Activated T-helper 1 cell treated with anti-CD3 and anti-CD28 coated beads, Interleukin-12 subunit alpha, Interleukin-12 subunit beta, Interleukin-2, Interleukin-4 antibody, amounts not matched to agents 30 ng/mL and 10 ng/mL and 1 ng/mL, durations not matched to agents 14 hours and 24 hours and 36 hours (primary cell): ENCODE measurements at regions not wholly inside any gene's neighbourhood (a gene's known extent, or its start where the extent isn't known, plus 50 kb on each side); places are given as distances from the start of the nearest gene placed in this dataset.

ENCODE experiments used
- DNase-seq: peaks from one replicate; pipeline ENCODE4 v3.0.0; 2021; ENCODE audit warnings: low spot score
- H3K27ac Mint-ChIP-seq: one replicate; pipeline ENCODE4 v1.8.0; 2021; ENCODE audit warnings: mild to moderate bottlenecking, mixed read lengths
- H3K27me3 Mint-ChIP-seq: one replicate; pipeline ENCODE4 v1.8.0; 2022; ENCODE audit warnings: mild to moderate bottlenecking, moderate library complexity, mixed read lengths; ENCODE audit not compliant: insufficient read depth
- H3K36me3 Mint-ChIP-seq: one replicate; pipeline ENCODE4 v1.8.0; 2021; ENCODE audit warnings: low read depth, mixed read lengths
- H3K4me1 Mint-ChIP-seq: one replicate; pipeline ENCODE4 v1.8.0; 2021; ENCODE audit warnings: low read depth, mixed read lengths
- H3K4me3 Mint-ChIP-seq: one replicate; pipeline ENCODE4 v1.8.0; 2021; ENCODE audit warnings: mild to moderate bottlenecking, moderate library complexity, mixed read lengths
- H3K9me3 Mint-ChIP-seq: one replicate; pipeline ENCODE4 v1.8.0; 2021; ENCODE audit warnings: mixed read lengths
- intact Hi-C: fragments of 100-400 bp; cut with micrococcal nuclease; formaldehyde crosslinking; loops from one replicate; pipeline ENCODE4 v1.15.1; 2024

DNA sequence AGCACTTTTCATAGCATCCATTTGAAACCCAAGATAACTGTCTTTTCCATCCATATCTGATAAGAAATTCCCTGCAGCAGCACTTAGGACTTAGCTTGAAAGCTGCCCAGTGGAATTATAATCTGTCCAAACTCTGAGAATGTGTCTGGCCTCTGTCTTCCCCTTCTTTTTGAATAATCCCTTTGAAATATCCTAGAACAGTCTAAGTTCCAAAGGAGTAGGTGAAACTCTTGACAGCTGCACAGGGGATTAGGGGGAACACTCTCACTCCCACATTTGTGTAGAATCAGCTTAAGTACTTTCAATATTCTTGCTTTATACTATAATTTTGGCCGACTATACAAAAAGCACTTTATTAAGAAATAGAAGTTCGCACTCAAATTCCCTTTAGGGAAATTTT is 157.7 kb downstream of the PAPSS1 start:
- DNase-seq, result no peak
- H3K27ac Mint-ChIP-seq, result no peak overlapping the region
- H3K36me3 Mint-ChIP-seq, result no peaks in the 10 kb centered on the region
- peaks cover 4% of the 10 kb centered on the region for H3K27me3 Mint-ChIP-seq
- intact Hi-C loops, result no loop called here
- H3K4me3 Mint-ChIP-seq, result no peak overlapping the region
- H3K9me3 Mint-ChIP-seq, result no peaks in the 10 kb centered on the region
- no peaks in the 10 kb centered on the region for H3K4me1 Mint-ChIP-seq

DNA sequence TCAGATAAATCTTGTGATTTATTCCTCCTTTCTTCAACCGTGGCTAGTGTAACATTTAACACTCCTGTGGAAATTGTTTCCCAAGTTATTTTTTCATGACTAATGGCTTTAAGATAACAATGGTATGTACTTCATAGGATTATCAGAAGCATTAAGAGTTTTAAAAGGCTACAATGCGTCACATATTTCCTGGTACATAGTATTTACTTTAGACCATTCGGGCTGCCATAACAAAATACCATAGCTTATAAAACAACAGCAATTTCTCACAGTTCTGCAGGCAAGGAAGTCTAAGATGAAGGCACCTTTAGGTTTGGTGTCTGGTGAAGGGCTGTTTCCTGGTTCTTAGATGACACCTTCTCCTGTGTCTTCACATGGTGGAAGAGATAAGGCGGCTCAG is 158.6 kb downstream of the PAPSS1 start:
- no peaks in the 10 kb centered on the region for H3K9me3 Mint-ChIP-seq
- no peak for DNase-seq
- H3K36me3 Mint-ChIP-seq, result no peaks in the 10 kb centered on the region
- no peak overlapping the region for H3K4me3 Mint-ChIP-seq
- H3K27ac Mint-ChIP-seq, result no peak overlapping the region
- peaks cover 4% of the 10 kb centered on the region for H3K27me3 Mint-ChIP-seq
- intact Hi-C loops, result no loop called here
- no peaks in the 10 kb centered on the region for H3K4me1 Mint-ChIP-seq

DNA sequence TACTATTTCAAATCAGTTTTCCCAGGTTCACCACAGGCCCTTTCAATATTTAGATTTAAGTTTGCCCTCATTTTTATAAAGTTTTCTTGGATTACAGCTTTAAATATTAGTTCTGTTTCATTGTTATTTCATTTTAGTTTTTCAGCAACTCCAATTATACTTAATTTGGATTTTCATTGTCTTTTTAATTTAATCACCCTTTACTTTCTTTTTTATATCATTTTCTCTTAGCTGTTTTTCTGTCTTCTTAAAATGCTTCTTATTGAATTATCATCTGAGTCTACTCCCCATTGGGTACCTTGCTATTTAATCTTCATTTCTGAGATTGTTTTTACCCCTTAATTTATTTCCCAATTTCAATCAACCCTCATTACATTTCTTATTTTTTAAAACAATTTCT is 160.4 kb downstream of the PAPSS1 start:
- DNase-seq, result no peak
- H3K36me3 Mint-ChIP-seq, result no peaks in the 10 kb centered on the region
- H3K27ac Mint-ChIP-seq, result no peak overlapping the region
- no peak overlapping the region for H3K4me3 Mint-ChIP-seq
- peaks cover 1% of the 10 kb centered on the region for H3K9me3 Mint-ChIP-seq
- peaks cover 6% of the 10 kb centered on the region for H3K27me3 Mint-ChIP-seq
- H3K4me1 Mint-ChIP-seq, result no peaks in the 10 kb centered on the region
- intact Hi-C loops, result loop anchor here (5.0 kb wide), 1 partner anchor 163 kb away; the partner anchor contains the start of gene PAPSS1

DNA sequence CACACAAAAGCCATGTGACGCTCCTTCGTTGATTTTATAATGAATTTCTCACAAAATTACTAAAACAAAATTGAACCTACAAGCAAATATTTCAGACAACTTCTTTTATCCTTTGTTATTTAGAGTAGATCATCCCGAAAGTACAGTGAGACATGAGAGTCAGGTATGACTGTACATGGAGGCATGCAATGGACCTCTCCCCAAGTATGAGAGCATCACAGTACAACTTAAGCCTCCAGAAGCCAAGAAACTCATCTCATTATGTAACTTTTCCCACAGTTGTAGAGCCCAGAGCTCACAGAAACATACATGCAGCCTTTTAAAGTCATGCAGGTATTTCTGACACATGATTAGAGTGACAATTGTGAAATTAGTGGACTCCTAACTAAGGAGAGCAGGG is 167.7 kb downstream of the PAPSS1 start:
- Mint-ChIP-seq H3K36me3 (no peaks in the 10 kb centered on the region), H3K27ac (no peak overlapping the region), H3K4me1 (no peaks in the 10 kb centered on the region), H3K4me3 (no peak overlapping the region), H3K9me3 (peaks cover 3% of the 10 kb centered on the region), H3K27me3 (peaks cover 5% of the 10 kb centered on the region)
- intact Hi-C loops, result no loop called here
- no peak for DNase-seq

DNA sequence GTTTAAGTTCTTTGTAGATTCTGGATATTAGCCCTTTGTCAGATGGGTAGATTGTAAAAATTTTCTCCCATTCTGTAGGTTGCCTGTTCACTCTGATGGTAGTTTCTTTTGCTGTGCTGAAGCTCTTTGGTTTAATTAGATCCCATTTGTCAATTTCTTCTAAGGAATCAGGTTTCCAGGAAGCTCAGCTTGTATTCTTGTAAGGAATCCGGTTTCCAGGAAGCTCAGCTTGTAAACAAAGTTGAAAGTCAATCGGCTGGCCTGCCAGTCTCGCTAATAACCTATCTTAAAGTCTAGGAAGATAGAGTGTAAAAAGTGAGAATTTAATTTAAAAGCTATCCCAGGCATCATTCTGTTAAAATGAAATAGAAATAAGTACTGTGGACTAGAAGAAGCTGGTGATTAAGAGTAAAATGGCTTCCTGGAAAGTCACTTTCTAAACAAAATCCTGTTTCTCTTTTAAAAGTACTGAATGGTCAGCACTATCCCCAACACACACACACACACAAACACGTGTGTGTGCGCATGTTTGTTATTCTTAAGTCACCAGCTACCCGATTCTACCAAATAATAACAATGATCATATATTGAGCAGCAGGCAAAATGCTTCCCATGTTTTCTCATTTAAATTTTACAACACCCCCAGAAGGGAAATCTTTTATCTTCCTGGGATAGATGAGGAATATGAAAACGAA is 171.7 kb downstream of the PAPSS1 start:
- no peak for DNase-seq
- intact Hi-C loops, result no loop called here
- Mint-ChIP-seq H3K27me3 (peaks cover 3% of the 10 kb centered on the region), H3K9me3 (no peaks in the 10 kb centered on the region), H3K36me3 (no peaks in the 10 kb centered on the region), H3K27ac (no peak overlapping the region), H3K4me3 (no peak overlapping the region), H3K4me1 (no peaks in the 10 kb centered on the region)

DNA sequence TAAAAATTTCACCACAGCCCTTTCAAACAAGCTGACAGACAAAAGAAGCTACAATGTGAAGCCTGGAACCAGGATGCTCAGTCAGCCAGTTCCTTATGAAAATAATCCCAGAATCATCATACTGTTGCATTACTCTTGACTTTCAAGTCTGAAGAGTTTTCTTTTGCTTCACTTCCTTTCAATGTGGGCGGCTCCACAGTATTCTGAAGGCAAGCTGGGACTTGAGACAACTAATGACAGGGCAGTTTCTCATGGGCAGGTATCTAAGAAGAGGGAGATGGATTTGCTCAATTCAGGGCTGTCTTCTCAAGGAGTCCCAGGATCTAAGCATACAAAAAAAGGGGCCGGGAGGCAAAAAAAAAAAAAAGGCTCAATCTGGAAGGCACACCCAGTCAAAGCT is 173.4 kb downstream of the PAPSS1 start:
- no peak for DNase-seq
- Mint-ChIP-seq H3K4me1 (no peaks in the 10 kb centered on the region), H3K27me3 (peaks cover under 1% of the 10 kb centered on the region), H3K27ac (no peak overlapping the region), H3K4me3 (no peak overlapping the region), H3K9me3 (no peaks in the 10 kb centered on the region), H3K36me3 (no peaks in the 10 kb centered on the region)
- intact Hi-C loops, result no loop called here

DNA sequence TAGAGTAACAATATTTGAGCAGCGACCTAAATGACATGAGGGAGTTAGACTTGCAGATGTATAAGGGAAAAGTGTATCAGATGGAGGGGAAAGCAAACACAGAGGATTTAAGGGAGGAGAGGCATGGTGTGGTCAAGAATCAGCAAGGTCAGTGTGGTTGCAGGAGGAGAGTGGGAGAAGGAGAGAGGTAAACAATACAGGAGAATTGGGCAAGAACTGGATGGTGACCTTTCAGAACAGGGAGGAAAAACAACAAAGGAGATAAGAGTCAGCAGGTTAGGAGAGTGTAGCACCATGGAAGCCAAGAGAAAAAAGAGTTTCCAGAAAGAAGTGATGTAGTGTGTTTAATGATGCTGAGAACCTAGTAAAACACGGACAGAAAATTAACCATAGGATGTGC is 178.5 kb downstream of the PAPSS1 start:
- H3K36me3 Mint-ChIP-seq, result no peaks in the 10 kb centered on the region
- intact Hi-C loops, result no loop called here
- DNase-seq, result no peak
- no peak overlapping the region for H3K27ac Mint-ChIP-seq
- H3K4me1 Mint-ChIP-seq, result no peaks in the 10 kb centered on the region
- H3K4me3 Mint-ChIP-seq, result no peak overlapping the region
- H3K9me3 Mint-ChIP-seq, result no peaks in the 10 kb centered on the region
- H3K27me3 Mint-ChIP-seq, result no peaks in the 10 kb centered on the region

DNA sequence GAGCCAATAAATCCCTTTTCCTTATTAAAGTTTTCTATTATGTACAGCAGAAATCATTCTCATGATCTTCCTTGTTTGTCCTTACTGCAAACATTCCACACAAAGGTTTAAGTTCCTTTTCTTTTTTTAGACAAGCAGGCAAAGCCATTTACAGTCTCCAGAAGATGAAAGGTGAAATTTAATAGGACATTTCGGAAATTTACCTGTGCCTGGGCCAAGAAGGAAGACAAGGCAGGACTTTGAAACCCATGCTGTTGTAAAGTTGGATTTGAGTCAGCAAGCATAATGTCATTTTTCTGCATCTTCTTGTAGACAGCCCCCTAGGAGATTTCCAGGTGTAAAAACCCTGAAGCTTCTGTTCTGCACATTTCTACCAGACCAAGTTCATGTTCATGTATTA is 188.1 kb downstream of the PAPSS1 start:
- no peaks in the 10 kb centered on the region for H3K4me1 Mint-ChIP-seq
- DNase-seq, result no peak
- peaks cover 5% of the 10 kb centered on the region for H3K27me3 Mint-ChIP-seq
- intact Hi-C loops, result no loop called here
- H3K4me3 Mint-ChIP-seq, result no peak overlapping the region
- no peaks in the 10 kb centered on the region for H3K9me3 Mint-ChIP-seq
- no peaks in the 10 kb centered on the region for H3K36me3 Mint-ChIP-seq
- H3K27ac Mint-ChIP-seq, result no peak overlapping the region

DNA sequence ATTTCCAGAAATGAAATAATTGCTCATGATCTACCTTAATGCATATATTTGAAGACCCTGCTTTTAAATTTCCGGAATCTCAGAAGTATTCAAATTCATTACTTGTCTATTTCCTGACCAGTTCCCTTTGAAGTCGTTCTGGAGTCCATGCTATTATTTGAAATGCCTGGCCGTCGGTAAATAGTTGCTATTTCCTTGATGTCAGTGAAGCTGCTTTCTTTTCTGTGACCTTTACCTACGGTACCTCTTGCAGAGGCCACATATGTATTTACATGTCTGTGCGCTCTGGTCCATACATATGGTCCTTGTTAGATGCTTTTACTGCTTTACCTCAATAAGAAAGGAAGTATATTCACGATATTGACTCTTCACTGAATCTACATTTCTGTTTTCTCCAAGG is 199.7 kb downstream of the PAPSS1 start:
- H3K36me3 Mint-ChIP-seq, result no peaks in the 10 kb centered on the region
- no peak overlapping the region for H3K27ac Mint-ChIP-seq
- no peaks in the 10 kb centered on the region for H3K27me3 Mint-ChIP-seq
- H3K4me1 Mint-ChIP-seq, result no peaks in the 10 kb centered on the region
- intact Hi-C loops, result no loop called here
- no peaks in the 10 kb centered on the region for H3K9me3 Mint-ChIP-seq
- no peak for DNase-seq
- H3K4me3 Mint-ChIP-seq, result no peak overlapping the region

DNA sequence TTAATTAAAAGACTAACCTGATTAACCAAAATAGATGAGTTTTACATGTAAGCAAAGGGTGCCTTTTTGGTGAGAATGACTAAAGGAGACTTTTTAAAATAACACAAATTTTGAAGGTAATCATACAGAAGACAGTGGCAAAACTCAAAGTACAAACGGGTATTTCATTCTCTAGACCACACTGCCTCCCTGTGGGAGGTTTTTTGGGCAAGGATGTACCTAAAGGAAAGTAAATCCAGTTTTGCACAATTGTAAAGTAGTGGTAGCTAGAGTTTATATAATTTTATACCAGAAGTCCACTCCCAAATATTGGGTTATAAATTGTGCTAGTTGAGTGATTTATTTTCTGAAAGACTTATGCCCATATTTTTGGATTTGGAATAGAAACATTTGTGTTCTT is 201.0 kb downstream of the PAPSS1 start:
- no peaks in the 10 kb centered on the region for H3K9me3 Mint-ChIP-seq
- H3K4me3 Mint-ChIP-seq, result no peak overlapping the region
- no peaks in the 10 kb centered on the region for H3K4me1 Mint-ChIP-seq
- no peak overlapping the region for H3K27ac Mint-ChIP-seq
- intact Hi-C loops, result no loop called here
- no peak for DNase-seq
- no peaks in the 10 kb centered on the region for H3K27me3 Mint-ChIP-seq
- H3K36me3 Mint-ChIP-seq, result no peaks in the 10 kb centered on the region

DNA sequence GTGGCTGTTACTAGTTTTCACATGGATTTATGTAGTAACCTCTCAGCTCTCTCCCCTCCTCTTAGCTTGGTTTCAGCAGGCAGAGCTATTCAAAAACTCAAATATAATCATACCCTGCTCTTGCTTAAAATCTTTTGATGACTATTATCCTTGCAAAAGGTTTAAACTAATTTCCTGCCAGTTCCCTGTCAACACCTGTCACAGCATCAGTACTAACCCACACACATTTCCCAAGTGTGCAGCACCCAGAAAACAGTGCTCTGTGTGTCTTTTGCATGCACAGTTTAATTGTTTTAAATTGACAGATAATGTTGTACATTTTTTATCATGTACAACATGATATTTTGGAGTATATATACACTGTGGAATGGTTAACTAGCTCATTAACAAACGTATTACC is 202.0 kb downstream of the PAPSS1 start:
- DNase-seq, result no peak
- intact Hi-C loops, result no loop called here
- H3K9me3 Mint-ChIP-seq, result no peaks in the 10 kb centered on the region
- H3K27ac Mint-ChIP-seq, result no peak overlapping the region
- no peaks in the 10 kb centered on the region for H3K36me3 Mint-ChIP-seq
- no peak overlapping the region for H3K4me3 Mint-ChIP-seq
- H3K27me3 Mint-ChIP-seq, result no peaks in the 10 kb centered on the region
- H3K4me1 Mint-ChIP-seq, result no peaks in the 10 kb centered on the region

DNA sequence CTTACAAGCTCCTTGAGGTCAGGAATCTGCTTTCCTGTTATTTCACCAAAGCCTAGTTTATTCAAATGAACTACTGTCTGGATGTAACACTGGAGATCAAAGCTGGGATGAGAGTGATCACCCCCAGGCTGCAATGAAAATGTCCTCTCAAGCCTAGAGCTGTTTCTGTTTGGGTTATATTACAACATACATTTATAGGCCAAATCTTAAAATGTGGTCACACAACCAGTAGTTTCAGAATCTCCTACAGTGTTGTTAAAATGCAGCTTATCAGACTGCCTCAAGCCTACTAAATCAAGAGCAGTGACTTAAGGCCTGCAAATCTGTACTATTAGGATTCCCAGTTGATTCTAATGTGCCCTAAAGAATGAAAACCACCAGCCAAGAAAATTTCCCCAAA is 207.5 kb downstream of the PAPSS1 start:
- Mint-ChIP-seq H3K27ac (no peak overlapping the region), H3K27me3 (no peaks in the 10 kb centered on the region), H3K36me3 (no peaks in the 10 kb centered on the region), H3K4me3 (no peak overlapping the region), H3K9me3 (no peaks in the 10 kb centered on the region), H3K4me1 (no peaks in the 10 kb centered on the region)
- no peak for DNase-seq
- intact Hi-C loops, result no loop called here

DNA sequence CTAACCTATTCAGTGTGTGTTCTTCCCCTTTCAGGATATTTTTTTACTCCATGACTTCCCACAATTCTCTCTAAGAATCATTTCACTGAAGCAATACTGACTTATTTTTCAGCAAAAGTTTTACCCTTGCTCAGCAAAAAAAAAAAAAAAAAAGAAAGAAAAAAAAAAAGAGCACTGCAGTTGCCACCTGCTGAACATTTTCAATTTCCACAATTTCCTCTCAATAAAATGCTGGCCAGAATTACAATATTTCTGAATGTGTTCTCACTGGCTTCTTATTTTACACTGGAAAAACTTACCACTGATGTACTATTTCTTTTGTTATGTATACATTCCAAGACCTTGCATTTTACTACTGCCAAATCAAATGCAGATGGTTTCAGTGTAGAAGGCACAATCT is 210.4 kb downstream of the PAPSS1 start:
- DNase-seq, result no peak
- H3K4me3 Mint-ChIP-seq, result no peak overlapping the region
- H3K27ac Mint-ChIP-seq, result no peak overlapping the region
- no peaks in the 10 kb centered on the region for H3K36me3 Mint-ChIP-seq
- no peaks in the 10 kb centered on the region for H3K4me1 Mint-ChIP-seq
- no peaks in the 10 kb centered on the region for H3K9me3 Mint-ChIP-seq
- no peaks in the 10 kb centered on the region for H3K27me3 Mint-ChIP-seq
- intact Hi-C loops, result no loop called here

DNA sequence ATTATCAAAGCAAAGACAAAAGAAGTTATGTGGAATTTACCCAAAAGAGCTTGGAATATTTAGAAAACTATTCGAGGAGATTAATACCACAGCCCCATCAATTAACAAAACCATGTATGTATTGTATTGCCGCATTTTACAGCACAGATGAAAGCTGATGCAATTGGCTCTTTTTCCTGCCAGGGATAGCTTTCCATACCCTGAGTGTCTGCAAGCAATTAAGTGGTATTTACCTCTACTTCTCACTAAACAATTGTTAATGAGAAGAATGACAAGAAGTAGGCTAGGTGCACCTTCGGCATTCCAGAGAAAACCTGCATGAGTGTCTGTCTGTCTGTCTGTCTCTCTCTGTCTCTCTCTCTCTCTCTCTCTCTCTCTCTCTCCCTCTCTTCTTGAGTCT is 219.5 kb downstream of the PAPSS1 start:
- no peak overlapping the region for H3K27ac Mint-ChIP-seq
- H3K4me3 Mint-ChIP-seq, result no peak overlapping the region
- peaks cover 3% of the 10 kb centered on the region for H3K9me3 Mint-ChIP-seq
- intact Hi-C loops, result loop anchor here (5.0 kb wide), 1 partner anchor 887 kb away; no protein-coding TSS in a partner anchor
- peaks cover 7% of the 10 kb centered on the region for H3K4me1 Mint-ChIP-seq
- no peak for DNase-seq
- no peaks in the 10 kb centered on the region for H3K27me3 Mint-ChIP-seq
- no peaks in the 10 kb centered on the region for H3K36me3 Mint-ChIP-seq
